ENCODE measurements at regions not wholly inside any gene's neighbourhood (a gene's known extent, or its start where the extent isn't known, plus 50 kb on each side); places are given as distances from the start of the nearest gene placed in this dataset.

DNA sequence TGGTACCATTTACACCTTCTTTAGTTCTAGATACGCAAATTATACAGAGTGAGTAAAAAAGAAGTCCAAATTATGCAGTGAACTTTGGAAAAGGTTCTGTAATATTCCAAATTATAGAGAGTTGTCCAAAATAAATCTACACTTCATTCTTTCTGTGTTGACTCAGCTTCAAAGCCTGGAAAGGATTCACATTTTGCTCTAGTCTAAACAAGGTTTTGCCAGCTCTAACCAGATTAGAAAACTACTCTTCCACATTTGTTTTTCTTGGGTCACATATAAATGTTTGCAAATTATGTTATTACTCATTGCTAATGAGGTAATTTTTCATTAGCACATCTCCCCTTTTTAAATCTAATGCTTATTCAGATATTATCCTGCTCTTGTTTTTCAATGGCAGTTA lies 1562.4 kb upstream of the SEL1L start:
- Histone ChIP-seq H3K27me3 (ENCODE audit: insufficient read depth, poor library complexity, severe bottlenecking) (peaks cover 22% of the 10 kb centered on the region), H3K9me3 (ENCODE audit: severe bottlenecking) (no peaks in the 10 kb centered on the region), H3K36me3 (ENCODE audit: low read depth) (no peaks in the 10 kb centered on the region), H3K27ac (ENCODE audit: poor library complexity, severe bottlenecking) (no peak overlapping the region), H3K4me3 (ENCODE audit: severe bottlenecking) (no peak overlapping the region), H3K4me1 (ENCODE audit: insufficient read depth, poor library complexity, severe bottlenecking) (no peaks in the 10 kb centered on the region)
- TF ChIP-seq, protein P1, sequence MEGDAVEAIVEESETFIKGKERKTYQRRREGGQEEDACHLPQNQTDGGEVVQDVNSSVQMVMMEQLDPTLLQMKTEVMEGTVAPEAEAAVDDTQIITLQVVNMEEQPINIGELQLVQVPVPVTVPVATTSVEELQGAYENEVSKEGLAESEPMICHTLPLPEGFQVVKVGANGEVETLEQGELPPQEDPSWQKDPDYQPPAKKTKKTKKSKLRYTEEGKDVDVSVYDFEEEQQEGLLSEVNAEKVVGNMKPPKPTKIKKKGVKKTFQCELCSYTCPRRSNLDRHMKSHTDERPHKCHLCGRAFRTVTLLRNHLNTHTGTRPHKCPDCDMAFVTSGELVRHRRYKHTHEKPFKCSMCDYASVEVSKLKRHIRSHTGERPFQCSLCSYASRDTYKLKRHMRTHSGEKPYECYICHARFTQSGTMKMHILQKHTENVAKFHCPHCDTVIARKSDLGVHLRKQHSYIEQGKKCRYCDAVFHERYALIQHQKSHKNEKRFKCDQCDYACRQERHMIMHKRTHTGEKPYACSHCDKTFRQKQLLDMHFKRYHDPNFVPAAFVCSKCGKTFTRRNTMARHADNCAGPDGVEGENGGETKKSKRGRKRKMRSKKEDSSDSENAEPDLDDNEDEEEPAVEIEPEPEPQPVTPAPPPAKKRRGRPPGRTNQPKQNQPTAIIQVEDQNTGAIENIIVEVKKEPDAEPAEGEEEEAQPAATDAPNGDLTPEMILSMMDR (IDR thresholded peaks at IDR 0.05; ENCODE audit: poor library complexity, severe bottlenecking), result no peak
- no peak for DNase-seq (ENCODE audit: low spot score)
- no peak for ATAC-seq (ENCODE audit: low read depth)

DNA sequence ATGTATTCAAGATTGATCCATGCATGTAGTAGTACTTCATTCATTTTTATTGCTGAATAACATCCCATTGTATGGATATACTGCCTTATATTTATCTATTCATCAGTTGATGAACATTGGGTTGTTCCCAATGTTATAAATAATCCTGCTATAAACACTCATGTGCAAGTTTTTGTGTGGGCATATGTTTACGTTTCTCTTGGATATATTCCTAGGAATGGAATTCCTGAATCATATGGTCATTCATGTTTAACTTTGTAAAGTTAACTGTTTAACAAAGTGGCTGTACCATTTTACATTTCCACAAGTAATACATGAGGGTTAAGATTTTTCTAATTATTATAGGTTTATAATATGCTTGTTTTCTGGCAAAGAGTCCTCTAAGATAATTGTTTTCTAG lies 1568.2 kb upstream of the SEL1L start:
- DNase-seq (ENCODE audit: low spot score), result no peak
- Histone ChIP-seq H3K36me3 (ENCODE audit: low read depth) (no peaks in the 10 kb centered on the region), H3K4me3 (ENCODE audit: severe bottlenecking) (no peak overlapping the region), H3K4me1 (ENCODE audit: insufficient read depth, poor library complexity, severe bottlenecking) (no peaks in the 10 kb centered on the region), H3K27ac (ENCODE audit: poor library complexity, severe bottlenecking) (no peak overlapping the region), H3K27me3 (ENCODE audit: insufficient read depth, poor library complexity, severe bottlenecking) (peaks cover 7% of the 10 kb centered on the region), H3K9me3 (ENCODE audit: severe bottlenecking) (no peaks in the 10 kb centered on the region)
- TF ChIP-seq, protein P1 (IDR thresholded peaks at IDR 0.05; ENCODE audit: poor library complexity, severe bottlenecking), result no peak
- ATAC-seq (ENCODE audit: low read depth), result no peak

DNA sequence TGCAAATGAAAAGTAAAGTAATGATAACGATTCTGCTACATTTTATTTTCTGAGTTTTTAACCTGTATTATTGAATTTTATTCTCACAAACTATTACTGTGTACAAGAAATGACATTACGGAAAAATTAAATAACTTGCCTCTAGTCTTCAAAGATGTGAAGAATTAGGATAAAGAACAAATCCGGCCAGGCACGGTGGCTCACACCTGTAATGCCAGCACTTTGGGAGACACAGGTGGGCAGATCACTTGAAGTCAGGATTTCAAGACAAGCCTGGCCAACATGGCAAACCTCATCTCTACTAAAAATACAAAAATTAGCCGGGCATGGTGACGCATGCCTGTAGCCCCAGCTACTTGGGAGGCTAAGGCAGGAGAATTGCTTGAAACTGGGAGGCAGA lies 1584.4 kb upstream of the SEL1L start:
- Histone ChIP-seq H3K4me3 (ENCODE audit: severe bottlenecking) (no peak overlapping the region), H3K9me3 (ENCODE audit: severe bottlenecking) (no peaks in the 10 kb centered on the region), H3K27ac (ENCODE audit: poor library complexity, severe bottlenecking) (no peak overlapping the region), H3K27me3 (ENCODE audit: insufficient read depth, poor library complexity, severe bottlenecking) (no peaks in the 10 kb centered on the region), H3K4me1 (ENCODE audit: insufficient read depth, poor library complexity, severe bottlenecking) (no peaks in the 10 kb centered on the region), H3K36me3 (ENCODE audit: low read depth) (no peaks in the 10 kb centered on the region)
- no peak for DNase-seq (ENCODE audit: low spot score)
- TF ChIP-seq, protein P1 (IDR thresholded peaks at IDR 0.05; ENCODE audit: poor library complexity, severe bottlenecking), result no peak
- no peak for ATAC-seq (ENCODE audit: low read depth)

DNA sequence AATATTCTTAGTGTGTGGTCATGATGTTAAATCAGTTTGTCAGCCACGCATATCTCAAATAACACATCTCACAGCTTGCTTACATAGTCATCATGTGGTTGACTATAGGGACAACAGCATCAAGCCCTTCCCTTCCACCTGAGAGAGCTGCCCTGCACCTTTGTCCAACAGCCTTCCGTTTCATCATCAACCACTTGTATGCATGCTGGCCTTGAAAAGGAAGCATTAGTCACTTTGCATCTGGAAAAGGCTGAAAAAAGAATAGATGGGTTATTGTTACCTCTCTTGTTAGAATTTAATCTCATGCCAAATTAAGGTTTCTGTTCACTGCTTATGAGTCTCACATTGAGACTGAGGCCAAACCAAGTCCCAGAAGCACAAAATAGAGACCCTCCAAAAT lies 1586.5 kb upstream of the SEL1L start:
- peak; percentile 50; the same call in 1 of the 3 replicates for ATAC-seq (ENCODE audit: low read depth)
- H3K36me3 ChIP-seq (ENCODE audit: low read depth), result no peaks in the 10 kb centered on the region
- H3K4me1 ChIP-seq (ENCODE audit: insufficient read depth, poor library complexity, severe bottlenecking), result no peaks in the 10 kb centered on the region
- TF ChIP-seq, protein P1 (IDR thresholded peaks at IDR 0.05; ENCODE audit: poor library complexity, severe bottlenecking), result no peak
- no peak overlapping the region for H3K4me3 ChIP-seq (ENCODE audit: severe bottlenecking)
- H3K27ac ChIP-seq (ENCODE audit: poor library complexity, severe bottlenecking), result no peak overlapping the region
- no peak for DNase-seq (ENCODE audit: low spot score)
- H3K27me3 ChIP-seq (ENCODE audit: insufficient read depth, poor library complexity, severe bottlenecking), result no peaks in the 10 kb centered on the region
- H3K9me3 ChIP-seq (ENCODE audit: severe bottlenecking), result no peaks in the 10 kb centered on the region

DNA sequence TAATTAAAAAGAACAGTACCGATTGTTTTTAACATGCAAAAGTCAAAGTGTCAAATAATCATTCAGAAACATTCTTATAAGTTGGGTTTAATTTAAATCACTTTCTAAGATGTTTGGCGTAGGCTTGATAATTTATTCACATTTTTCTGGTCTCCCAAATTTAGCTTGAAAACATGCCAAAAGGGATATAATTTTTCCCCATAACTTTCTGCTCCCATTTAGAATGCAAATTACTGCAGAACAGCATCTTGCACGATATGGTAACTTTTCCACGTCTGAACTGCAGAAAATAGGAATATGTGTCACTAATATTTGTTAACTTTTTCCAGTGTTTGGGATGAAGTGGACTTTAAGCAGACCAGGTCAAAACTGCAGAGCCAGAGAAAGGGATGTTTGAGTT lies 1592.4 kb upstream of the SEL1L start:
- Histone ChIP-seq H3K36me3 (ENCODE audit: low read depth) (no peaks in the 10 kb centered on the region), H3K27me3 (ENCODE audit: insufficient read depth, poor library complexity, severe bottlenecking) (peaks cover 4% of the 10 kb centered on the region), H3K9me3 (ENCODE audit: severe bottlenecking) (no peaks in the 10 kb centered on the region), H3K4me1 (ENCODE audit: insufficient read depth, poor library complexity, severe bottlenecking) (no peaks in the 10 kb centered on the region), H3K4me3 (ENCODE audit: severe bottlenecking) (no peak overlapping the region), H3K27ac (ENCODE audit: poor library complexity, severe bottlenecking) (no peak overlapping the region)
- DNase-seq (ENCODE audit: low spot score) (no peak), ATAC-seq (ENCODE audit: low read depth) (no peak)
- TF ChIP-seq, protein P1 (IDR thresholded peaks at IDR 0.05; ENCODE audit: poor library complexity, severe bottlenecking), result no peak

Measured in RWPE2 (cell line).